HG02588 (cell line): ENCODE measurements at regions not wholly inside any gene's neighbourhood (a gene's known extent, or its start where the extent isn't known, plus 50 kb on each side); places are given as distances from the start of the nearest gene placed in this dataset.
"Not testable (repeated sequence)": the region's sequence is repeated elsewhere in the genome, so short reads cannot be mapped to it uniquely, and the experiment has no call there.

Source experiments
- ATAC-seq: cut with Tn5 transposase; IDR thresholded peaks from one replicate; pipeline ENCODE4 v1.9.1; 2021; ENCODE audit warnings: mild to moderate bottlenecking, moderate library complexity; ENCODE audit not compliant: unreplicated experiment

- no peak for ATAC-seq
These were observed 195.6 kb downstream of the TBC1D2B start for GRCh38 chr15:77881950-77882349.

GRCh38 chr15:77881535-77881934 is 196.0 kb downstream of the TBC1D2B start:
- not testable (repeated sequence) for ATAC-seq

- ATAC-seq, result not testable (repeated sequence)
These were observed 198.0 kb downstream of the TBC1D2B start for GRCh38 chr15:77879466-77879865.

- ATAC-seq, result no peak
These were observed 199.5 kb downstream of the TBC1D2B start for GRCh38 chr15:77877869-77878577.

GRCh38 chr15:77876107-77876820 is 201.2 kb downstream of the TBC1D2B start:
- not testable (repeated sequence) for ATAC-seq

GRCh38 chr15:77875066-77875721 is 202.3 kb downstream of the TBC1D2B start:
- ATAC-seq, result not testable (repeated sequence)

- ATAC-seq, result no peak
These were observed 203.4 kb downstream of the TBC1D2B start for GRCh38 chr15:77874063-77874462.

GRCh38 chr15:77872521-77873425 is 204.7 kb downstream of the TBC1D2B start:
- ATAC-seq, result not testable (repeated sequence)

GRCh38 chr15:77871852-77872371 is 205.6 kb downstream of the TBC1D2B start:
- ATAC-seq, result no peak

- ATAC-seq, result no peak
These were observed 207.1 kb downstream of the TBC1D2B start for GRCh38 chr15:77870195-77871065.

- ATAC-seq, result no peak
These were observed 208.3 kb downstream of the TBC1D2B start for GRCh38 chr15:77869021-77869895.

- ATAC-seq, result not testable (repeated sequence)
These were observed 209.4 kb downstream of the TBC1D2B start for GRCh38 chr15:77868048-77868629.

GRCh38 chr15:77867266-77868047 is 210.1 kb downstream of the TBC1D2B start:
- no peak for ATAC-seq

GRCh38 chr15:77866596-77867125 is 210.8 kb downstream of the TBC1D2B start:
- ATAC-seq, result no peak

- no peak for ATAC-seq
These were observed 211.3 kb downstream of the TBC1D2B start for GRCh38 chr15:77866186-77866585.

GRCh38 chr15:77865701-77866100 is 211.8 kb downstream of the TBC1D2B start:
- ATAC-seq, result no peak

- no peak for ATAC-seq
These were observed 212.4 kb downstream of the TBC1D2B start for GRCh38 chr15:77865106-77865610.
